ENCODE measurements at regions not wholly inside any gene's neighbourhood (a gene's known extent, or its start where the extent isn't known, plus 50 kb on each side); places are given as distances from the start of the nearest gene placed in this dataset.

GRCh38 chr14:96956464-96957239 is 159.5 kb downstream of the VRK1 start:
- H3K4me3 ChIP-seq (ENCODE audit: low read depth, low read length), result no peak overlapping the region
- ChIA-PET POLR2A (no interaction called here), CTCF (no interaction called here)
- no peak for DNase-seq (ENCODE audit: low read depth, low spot score)
- H3K9me3 ChIP-seq (ENCODE audit: control insufficient read depth, insufficient read depth, low read length), result peaks cover 28% of the 10 kb centered on the region
- H3K27me3 ChIP-seq (ENCODE audit: control insufficient read depth, insufficient read depth, low read length), result no peaks in the 10 kb centered on the region
- no peak overlapping the region for H3K27ac ChIP-seq (ENCODE audit: low read depth, low read length)
- TF ChIP-seq CTCF (IDR thresholded peaks at IDR 0.05; ENCODE audit: low read depth, low read length), result no peak

GRCh38 chr14:96958057-96958456 is 160.9 kb downstream of the VRK1 start:
- Histone ChIP-seq H3K4me3 (ENCODE audit: low read depth, low read length) (no peak overlapping the region), H3K27me3 (ENCODE audit: control insufficient read depth, insufficient read depth, low read length) (no peaks in the 10 kb centered on the region), H3K27ac (ENCODE audit: low read depth, low read length) (no peak overlapping the region), H3K9me3 (ENCODE audit: control insufficient read depth, insufficient read depth, low read length) (peaks cover 34% of the 10 kb centered on the region)
- no peak for TF ChIP-seq CTCF (IDR thresholded peaks at IDR 0.05; ENCODE audit: low read depth, low read length)
- POLR2A ChIA-PET, result interaction anchor here (0.6 kb wide), 1 partner anchor 1677 kb away, joined by 3 read pairs; no protein-coding TSS in a partner anchor
- DNase-seq (ENCODE audit: low read depth, low spot score), result no peak
- CTCF ChIA-PET, result no interaction called here

GRCh38 chr14:96959992-96960391 is 162.8 kb downstream of the VRK1 start:
- POLR2A ChIA-PET, result no interaction called here
- TF ChIP-seq CTCF (IDR thresholded peaks at IDR 0.05; ENCODE audit: low read depth, low read length), result no peak
- H3K27ac ChIP-seq (ENCODE audit: low read depth, low read length), result no peak overlapping the region
- peaks cover 45% of the 10 kb centered on the region for H3K9me3 ChIP-seq (ENCODE audit: control insufficient read depth, insufficient read depth, low read length)
- DNase-seq (ENCODE audit: low read depth, low spot score), result no peak
- no peak overlapping the region for H3K4me3 ChIP-seq (ENCODE audit: low read depth, low read length)
- CTCF ChIA-PET, result no interaction called here
- H3K27me3 ChIP-seq (ENCODE audit: control insufficient read depth, insufficient read depth, low read length), result no peaks in the 10 kb centered on the region

GRCh38 chr14:96960598-96961116 is 163.5 kb downstream of the VRK1 start:
- Histone ChIP-seq H3K9me3 (ENCODE audit: control insufficient read depth, insufficient read depth, low read length) (peaks cover 46% of the 10 kb centered on the region), H3K27me3 (ENCODE audit: control insufficient read depth, insufficient read depth, low read length) (no peaks in the 10 kb centered on the region), H3K27ac (ENCODE audit: low read depth, low read length) (no peak overlapping the region), H3K4me3 (ENCODE audit: low read depth, low read length) (no peak overlapping the region)
- no peak for DNase-seq (ENCODE audit: low read depth, low spot score)
- CTCF ChIA-PET, result no interaction called here
- no peak for TF ChIP-seq CTCF (IDR thresholded peaks at IDR 0.05; ENCODE audit: low read depth, low read length)
- POLR2A ChIA-PET, result no interaction called here

- Histone ChIP-seq H3K27ac (ENCODE audit: low read depth, low read length) (no peak overlapping the region), H3K9me3 (ENCODE audit: control insufficient read depth, insufficient read depth, low read length) (peaks cover 53% of the 10 kb centered on the region), H3K4me3 (ENCODE audit: low read depth, low read length) (no peak overlapping the region), H3K27me3 (ENCODE audit: control insufficient read depth, insufficient read depth, low read length) (no peaks in the 10 kb centered on the region)
- POLR2A ChIA-PET, result no interaction called here
- CTCF ChIA-PET, result no interaction called here
- no peak for TF ChIP-seq CTCF (IDR thresholded peaks at IDR 0.05; ENCODE audit: low read depth, low read length)
- DNase-seq (ENCODE audit: low read depth, low spot score), result no peak
Observed at GRCh38 chr14:96961895-96962294, 164.7 kb downstream of the VRK1 start.

Measured in AG04450 (cell line).